Astrocyte of the hippocampus (primary cell): ENCODE measurements at regions not wholly inside any gene's neighbourhood (a gene's known extent, or its start where the extent isn't known, plus 50 kb on each side); places are given as distances from the start of the nearest gene placed in this dataset.

Experiments
- DNase-seq: peaks from one replicate; pipeline ENCODE4 v3.0.0; 2011; ENCODE audit warnings: low read depth, low spot score

DNA sequence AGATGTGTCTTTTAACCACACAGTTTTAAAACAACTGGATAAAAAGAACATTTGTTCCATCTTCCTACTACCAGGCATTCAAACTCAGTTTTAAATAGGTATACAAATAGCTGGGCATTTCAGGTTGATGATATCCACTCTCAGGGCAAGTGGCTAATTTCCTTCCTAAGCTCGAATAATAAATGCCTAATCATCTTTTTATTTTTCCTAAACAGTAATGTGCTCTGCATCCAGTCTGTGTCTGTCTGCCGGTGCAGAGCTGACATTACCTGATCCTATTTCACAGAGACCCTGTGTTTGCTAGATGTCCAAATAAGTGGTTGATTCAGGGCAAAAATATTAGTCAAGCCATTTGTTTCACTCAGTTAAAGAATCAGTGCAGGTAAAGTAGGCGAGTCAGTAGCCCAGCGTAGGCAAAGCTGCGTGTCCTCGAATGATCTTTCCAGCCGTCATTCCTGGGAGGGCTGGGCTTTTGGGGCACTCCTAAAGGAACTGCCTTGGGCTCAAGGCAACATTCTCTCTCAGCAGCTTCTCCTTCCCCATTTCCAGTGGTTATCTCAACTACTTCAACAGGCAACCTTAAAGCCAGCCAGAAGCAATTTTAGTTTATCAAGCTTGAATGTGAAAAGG is 74.2 kb upstream of the BMP2 start:
- no peak for DNase-seq

DNA sequence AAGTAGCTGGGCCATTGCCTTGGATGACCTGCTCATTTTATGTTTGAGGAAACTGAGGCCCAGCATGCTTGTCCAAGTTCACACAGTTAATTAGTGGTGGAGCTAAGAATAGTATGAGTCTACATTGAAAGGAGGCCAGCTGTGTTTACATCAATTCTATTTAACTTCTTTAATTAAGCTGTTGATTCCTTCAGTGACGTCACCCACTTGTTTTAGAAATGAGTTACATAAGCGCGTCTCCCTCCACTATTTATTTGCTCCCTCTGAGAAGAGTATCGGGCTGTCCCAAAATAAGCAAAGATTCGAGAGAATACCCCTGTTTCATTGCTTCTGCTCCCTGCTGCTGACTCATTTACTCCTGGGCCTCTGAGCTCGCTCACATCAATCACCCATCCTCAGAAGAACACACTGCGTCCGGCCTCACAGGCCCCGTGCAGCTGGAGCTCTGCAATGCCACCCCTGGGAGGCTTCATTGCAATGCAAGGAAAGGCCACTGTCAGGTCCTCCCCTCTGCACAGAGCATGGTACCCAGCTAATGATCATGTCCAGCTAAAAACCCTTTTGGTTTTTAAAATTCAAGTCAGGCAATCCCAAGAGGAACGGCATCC is 74.8 kb upstream of the BMP2 start:
- peak; percentile 15 for DNase-seq

DNA sequence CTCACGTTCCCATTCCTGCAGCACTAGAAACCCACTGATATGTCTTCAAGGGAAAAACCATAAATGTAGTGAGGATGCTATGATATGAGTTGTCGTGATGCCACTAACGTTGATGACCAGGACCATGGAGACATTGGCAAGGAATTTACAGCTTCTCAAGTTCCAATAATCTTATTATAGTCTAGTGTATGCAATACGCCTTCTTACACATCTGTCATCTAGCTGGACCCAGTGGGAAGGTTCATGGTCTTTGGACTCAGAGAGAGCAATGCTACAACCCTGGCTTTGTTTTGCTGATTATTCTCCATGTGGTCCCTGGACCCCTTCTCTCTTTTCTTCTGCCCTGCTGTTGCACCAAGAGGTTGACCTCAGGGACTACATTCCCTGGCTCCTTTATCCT is 76.0 kb upstream of the BMP2 start:
- no peak for DNase-seq

DNA sequence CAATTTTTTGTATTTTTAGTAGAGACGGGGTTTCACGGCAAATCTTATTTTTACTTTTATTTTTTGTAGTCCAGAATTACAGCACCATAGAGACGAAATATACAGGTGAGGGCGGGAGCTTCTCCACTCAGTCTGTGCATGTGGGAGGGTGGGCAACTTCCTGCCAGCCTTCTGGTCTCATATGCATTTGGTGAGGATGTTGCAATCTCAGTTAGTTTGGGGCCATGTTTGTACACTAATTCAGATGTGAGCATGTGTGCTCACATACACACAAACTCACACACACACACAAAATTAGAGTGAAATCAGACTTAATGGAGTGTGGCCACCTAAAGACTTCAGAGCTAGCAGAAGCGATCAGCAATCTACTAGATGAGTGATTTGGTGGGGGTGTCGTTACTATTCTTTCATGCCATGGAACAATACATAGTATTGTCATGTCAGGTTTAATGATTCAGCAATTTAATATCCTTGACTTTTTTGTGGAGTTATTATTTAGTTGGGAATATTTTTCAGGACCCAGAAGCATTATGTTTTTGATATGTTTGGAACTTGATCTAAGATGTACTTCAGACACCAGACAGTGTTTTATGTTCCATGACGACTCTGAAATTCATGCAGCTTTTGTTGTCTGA is 78.0 kb upstream of the BMP2 start:
- DNase-seq: no peak

DNA sequence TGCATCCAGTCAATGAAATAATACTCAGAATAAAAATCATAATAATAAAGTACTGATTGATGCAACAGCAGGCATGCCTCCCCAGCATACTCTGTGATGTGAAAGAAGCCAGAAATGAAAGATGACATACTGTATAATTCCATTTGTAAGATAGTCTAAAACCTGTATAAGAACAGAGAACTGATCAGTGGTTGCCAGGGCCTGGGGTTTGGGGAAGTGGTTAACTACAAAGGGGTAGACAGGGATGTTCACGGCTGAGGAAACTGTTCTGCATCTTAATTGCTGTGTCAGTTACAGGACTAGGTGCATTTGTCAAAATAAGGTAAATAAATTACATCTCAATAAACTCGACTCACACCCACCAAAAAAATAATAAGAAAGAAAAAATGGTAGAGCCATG is 81.3 kb upstream of the BMP2 start:
- no peak for DNase-seq

DNA sequence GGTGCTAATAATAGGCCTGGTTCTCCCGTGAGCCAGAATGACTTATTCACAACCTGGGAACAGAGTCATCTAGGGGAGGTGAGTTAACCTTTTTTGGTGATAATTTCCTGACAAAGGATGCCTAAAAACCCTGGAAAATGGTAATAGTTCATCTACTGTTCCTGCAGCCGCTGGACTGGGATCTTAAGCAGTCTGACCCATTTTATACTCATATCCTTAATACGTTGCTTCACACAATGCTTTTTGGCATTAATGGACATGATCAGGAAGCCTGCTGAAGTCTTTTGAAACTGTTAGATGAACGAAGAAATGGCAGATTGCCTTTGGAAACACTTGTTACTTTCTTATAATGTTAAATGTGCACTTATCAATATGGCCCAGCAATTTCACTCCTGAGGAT is 81.9 kb upstream of the BMP2 start:
- DNase-seq: no peak

DNA sequence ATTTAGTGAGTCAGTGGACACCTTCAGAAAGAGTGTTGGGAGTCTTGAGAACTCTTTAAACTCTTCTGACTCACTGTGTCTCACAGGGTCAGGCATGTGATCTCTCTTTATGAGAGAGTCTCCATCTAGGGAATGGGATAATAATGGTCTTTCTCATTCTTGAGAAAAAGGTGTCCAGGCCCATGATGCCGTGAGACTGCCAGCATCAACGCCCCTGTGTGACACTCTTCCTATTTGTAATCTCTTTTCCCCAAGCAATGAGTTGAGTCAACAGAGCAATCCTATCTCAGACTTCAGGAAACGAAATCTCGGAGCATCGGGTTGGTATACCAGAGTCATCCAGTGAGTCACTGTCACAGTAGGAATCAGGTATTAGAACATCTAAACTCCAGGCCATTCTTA is 82.3 kb upstream of the BMP2 start:
- DNase-seq: no peak

DNA sequence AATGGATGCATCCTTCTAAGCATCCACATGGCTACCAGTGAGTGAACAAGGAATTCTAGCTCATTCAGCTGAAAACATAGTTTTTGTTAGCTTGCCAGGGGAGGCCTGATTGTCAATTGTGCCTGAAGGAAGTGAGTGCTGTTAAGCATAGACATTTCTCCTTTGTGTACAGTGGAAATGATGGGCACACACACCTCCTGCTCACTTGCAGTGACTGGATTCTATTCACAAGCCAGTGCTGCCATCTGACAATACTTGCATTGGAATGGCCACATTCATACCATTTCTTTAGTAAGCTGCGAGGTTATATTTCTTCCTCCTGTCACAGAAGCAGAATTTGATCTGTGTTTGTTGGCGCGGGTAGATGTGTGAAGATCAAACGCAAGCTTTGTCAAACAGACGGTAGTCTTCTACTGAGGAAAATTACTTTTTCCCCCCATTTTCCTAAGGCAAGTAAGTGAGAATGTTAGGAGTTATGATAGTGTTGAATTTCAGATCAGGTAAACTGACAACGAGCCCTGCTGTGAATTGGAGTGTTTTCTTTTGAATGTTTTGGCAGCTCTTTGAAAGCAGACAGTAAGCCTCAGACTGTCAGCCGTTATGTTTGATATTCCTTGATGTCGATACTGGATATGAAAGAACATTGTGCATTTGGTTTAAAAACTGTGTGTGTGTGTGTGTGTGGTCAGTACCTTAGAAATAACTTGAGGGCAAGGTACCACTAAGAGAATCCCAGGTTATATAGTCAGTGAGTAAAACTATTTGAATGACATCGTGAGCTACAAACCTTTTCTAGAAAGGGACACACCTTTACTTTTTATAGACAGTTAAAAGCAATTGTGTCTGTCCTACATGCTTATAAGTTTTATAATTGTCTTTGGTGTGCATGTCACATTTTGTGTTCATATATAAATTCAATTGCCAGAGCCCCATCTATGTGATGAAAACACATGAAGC is 84.2 kb upstream of the BMP2 start:
- no peak for DNase-seq

DNA sequence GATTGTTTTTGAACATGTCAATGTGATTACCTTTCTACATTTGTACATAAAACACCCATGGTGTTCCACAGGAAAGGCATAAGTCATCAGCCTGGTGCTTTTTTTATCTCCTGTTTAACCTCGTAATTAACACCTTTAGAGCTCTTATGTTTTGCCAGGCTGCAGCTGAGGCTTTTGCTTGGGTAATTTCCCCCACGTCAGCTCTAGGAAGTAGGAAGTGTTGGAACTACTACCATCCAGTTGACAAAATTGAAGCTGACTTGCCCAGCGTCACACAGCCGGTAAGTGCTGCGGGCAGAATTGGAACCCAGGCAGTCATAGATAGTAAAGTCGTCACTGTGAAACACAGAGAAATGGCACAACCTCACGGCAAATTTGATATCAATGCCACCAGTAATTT is 86.6 kb upstream of the BMP2 start:
- DNase-seq: no peak

DNA sequence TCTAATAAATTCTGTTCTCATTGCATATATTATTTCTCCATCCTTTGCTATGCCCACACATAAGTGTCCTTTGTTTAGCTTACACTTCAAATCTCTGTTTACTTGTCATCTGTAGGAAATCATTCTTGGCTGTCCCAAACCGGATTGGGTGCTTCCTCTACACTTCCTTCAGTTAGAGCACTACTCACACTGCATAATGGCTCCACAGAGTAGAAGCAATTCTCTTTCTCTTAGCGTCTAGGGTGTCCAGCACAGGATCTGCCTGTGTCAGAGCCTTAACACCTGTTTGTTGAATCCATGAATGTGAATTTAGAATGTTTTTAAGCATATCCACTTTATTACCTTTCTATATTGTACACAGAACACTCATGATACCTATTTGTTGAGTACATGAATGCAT is 87.0 kb upstream of the BMP2 start:
- DNase-seq: no peak

DNA sequence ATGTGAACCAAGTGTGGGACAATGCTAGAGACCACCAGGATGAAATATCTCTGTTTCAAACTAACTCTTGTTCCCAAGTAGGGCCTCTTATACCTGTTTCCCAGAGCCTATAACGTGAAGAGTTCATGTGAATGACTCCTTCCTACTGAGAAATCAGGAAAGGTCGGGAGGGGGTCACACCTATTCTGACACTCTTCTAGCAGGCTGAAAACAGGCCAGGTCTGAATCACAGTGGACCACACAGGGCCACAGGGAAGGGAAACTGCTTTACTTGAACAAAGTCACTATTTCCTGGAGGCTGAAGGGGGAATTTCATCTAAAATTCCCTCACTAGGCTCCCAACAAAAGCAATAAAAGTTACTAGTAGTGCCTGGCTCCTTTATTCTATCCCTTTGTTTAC is 88.4 kb upstream of the BMP2 start:
- no peak for DNase-seq

DNA sequence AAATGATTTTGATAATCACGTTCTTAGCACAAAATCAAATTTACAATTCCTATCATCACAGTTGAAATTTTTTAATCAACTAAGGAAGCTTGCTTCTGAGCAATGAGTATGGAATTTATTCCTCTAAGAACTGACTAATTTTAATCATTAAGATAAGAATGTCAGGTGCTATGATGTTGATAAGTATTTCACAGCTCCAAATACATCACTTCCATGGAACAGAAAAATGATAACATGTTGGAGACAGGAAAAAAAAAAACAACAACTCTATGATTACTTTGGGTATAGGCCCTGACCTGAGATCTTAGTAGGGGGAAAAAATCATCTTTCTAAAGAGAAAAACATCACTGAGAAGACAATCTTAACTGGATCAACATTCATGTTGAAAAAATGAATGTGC is 89.4 kb upstream of the BMP2 start:
- no peak for DNase-seq

DNA sequence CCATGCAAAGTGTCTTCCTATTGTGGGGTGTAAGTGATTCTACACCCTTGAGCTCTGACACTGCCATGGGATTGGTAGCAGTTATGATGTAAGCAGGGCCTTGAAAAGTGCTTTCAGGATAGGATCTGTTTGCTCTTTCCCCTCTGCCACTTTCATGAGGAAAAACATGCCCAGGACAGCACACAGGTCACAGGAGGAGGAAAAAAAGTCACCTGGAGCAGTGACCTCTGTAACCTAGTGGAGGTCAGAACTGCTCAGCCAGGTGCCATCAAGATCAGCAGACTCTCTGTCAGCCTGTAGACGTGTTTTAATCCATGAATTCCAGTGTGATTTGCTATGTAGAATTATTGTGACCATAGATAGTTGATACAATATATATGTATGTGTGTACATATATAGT is 92.7 kb upstream of the BMP2 start:
- no peak for DNase-seq

DNA sequence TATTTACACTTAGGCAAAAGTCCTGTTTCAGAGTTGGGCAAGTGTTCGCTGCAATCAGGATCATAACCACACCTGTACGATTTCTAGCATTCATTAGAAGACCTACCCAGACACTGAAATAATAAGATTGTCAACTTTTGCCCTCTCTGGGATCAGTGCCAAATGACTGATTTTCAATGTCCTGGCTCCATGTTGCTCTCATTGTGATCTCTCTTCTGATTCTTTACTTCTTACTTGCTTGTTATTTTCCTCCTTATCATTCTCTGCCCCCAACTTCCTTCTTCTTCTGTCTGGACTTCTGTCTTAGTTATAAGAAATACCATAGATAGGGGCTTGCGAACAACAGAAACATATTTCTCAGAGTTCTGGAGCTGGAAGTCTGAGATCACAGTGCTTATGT is 94.4 kb upstream of the BMP2 start:
- no peak for DNase-seq

DNA sequence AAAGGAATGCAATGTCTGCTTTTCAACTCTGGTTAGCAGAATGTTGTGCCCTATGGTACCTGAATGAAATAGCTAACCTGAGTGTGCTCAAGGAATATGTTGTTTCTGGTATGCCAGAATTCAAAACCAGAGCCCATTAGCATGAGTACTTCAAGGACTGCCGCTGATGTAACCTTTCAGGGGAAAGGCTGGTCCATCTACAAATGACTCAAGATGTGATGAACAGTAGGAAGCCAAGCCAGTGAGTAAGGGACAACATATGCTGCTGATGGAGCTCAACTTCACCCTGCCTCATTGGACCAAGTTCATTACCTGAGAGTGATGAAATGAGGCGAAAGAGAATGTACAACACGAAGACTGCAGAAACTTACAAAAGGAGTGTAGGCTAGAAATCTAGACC is 95.7 kb upstream of the BMP2 start:
- DNase-seq: no peak

DNA sequence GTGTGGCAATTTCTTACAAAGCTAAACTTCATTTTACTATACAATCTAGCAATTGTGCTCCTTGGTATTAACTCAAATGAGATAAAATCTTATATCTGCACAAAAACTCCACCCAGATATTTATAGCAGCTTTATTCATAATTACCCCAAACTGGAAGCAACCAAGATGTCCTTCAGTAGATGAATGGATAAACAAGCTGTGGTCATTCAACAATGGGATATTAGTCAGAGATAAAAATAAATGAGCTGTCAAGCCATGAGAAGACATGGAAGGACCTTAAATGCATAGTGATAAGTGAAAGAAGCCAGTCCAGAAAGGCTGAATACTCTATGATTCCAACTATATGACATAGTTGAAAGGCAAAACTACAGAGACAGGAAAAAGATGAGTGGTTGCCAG is 98.9 kb upstream of the BMP2 start:
- DNase-seq: no peak

DNA sequence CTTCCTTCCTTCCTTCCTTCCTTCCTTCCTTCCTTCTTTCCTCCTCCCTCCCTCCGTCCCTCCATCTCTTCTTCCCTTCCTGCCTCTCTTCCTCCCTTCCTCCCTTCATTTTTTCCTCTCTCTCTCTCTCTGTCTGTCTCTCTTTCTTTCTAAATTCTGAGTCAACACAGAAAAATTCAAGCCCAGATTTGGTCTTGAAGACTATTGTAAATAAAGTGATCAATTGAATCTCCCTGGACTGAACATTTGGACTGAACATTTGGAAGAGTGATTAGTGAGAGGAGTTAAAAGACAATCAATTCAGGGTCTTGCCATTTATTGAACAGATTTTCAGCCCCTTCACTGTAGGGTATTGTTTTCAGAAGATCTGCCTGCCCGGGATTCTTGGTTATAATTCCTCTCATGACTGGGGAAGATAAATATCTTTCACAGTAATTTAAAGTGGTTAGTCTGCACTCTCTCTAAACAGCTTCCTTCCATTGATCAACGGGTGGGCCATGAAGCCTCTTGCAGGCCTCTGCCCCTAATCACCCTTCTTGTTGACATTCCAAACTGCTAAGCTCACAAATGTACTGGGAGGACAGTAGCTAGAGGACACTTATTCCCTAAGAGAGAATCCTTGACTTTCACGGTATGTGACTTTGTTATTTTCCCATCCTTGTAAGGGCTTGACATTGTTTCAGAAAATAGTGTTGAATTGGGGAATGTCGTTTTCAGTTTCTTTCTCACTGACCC is 101.7 kb upstream of the BMP2 start:
- no peak for DNase-seq

DNA sequence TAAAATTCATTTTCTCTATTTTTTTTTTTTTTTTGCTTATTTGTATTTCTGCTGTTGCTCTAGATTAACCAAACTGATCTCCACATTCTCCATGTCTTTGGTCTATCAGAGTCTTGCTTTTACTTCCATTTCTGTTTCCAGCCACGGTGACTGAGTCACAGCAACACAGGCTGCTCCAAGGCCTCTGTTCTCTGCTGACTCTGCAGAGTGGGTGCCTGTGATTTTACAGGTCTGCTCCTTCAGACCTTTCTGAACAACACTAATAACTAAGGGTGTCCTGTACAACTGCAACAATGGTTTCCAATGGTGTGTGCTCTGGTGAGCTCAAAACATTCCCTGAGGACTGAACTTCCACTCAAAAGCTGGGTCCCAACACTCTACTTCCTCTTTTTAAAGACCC is 102.3 kb upstream of the BMP2 start:
- no peak for DNase-seq

DNA sequence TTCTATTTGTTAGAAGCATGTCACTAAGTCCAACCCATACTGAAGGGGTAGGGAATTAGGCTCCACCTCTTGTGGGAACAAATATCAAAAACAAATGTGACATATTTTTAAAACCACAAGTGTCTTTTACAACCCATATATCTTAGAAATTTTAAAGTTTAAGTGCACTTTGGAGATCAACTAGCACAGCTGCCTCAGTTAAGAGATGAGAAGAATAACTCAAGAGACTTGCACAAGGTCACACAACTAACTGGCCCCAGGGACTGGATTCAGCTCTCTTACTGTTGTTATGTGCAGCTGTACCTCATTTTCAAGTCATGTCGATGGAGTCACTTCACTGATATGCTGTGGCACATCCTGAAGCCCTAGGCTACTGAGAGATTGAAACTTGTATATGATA is 102.9 kb upstream of the BMP2 start:
- DNase-seq: no peak

DNA sequence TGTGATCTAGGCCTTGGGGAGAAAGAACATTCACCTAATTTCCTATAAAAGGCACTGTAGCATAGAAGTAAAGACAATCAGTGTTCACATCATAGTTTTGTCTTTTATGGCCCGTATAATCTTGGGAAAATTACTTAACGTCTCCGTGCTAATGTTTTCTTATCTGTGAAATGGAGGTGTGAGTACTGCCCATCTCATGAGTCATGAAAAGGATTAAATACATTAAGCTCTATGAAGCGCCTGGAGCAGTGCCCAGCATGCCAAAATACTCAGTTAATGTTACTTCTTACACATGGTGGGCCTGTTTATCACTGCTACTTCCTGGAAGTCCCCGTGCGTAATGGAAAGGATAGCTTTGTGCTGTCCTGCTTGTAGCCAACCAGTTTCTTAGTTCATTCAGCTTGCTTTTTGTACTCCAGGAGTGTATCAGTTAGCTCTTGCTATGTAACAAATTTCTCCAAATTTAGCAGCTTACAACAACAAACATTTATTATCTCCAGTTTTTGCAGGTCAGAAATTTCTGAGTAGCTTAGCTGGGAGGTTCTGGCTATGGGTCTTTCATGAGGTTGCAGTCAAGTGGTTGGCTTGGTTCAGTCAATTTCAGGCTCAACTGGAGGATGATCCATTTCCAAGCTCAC is 103.6 kb upstream of the BMP2 start:
- DNase-seq: no peak

DNA sequence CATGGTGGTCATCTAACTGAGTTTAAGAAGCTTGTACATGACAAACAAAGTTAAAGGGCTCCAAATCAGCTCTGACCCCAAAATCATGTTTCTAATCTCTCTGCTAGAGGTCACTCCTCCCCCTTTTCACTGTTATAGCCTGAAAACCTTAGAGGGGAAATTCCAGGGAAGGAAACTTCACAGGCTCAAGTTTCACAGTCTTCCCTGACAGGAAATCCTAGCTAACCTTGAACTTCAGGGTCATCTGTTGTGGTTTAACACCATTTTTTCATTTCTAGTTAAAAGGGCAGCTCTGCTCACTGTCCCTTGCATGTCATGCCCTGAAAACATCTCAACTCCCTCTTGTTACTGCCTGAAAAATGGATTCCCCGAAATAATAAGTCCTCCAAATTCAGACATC is 104.4 kb upstream of the BMP2 start:
- no peak for DNase-seq
